EH (cell line): ENCODE measurements at regions not wholly inside any gene's neighbourhood (a gene's known extent, or its start where the extent isn't known, plus 50 kb on each side); places are given as distances from the start of the nearest gene placed in this dataset.

Source experiments
- DNase-seq: peaks from one replicate; pipeline ENCODE4 v3.0.0-alpha.2; 2015; ENCODE audit warnings: low read depth

- no peak for DNase-seq
These were observed 50.8 kb upstream of the CACNA2D3 start for GRCh38 chr3:54071601-54072000.

DNA sequence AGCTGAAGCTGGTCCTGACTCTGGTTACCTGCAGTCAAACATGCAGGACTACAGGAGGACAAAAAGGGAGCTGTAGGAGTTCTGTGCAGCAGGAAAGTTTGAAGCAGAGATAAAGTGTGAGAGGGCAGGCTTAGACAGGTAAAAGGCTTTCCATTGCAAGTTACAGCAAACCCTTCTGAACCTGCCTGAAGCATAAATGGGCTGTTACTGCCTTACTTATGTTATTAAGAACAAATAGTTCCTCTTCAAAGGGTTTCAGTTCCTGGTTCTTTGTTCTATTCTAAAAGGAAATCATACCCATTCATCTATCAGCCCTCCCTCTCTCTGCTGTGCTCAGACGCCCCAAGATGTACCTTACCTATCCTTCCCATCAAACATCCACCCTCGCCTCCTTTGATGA lies 52.4 kb upstream of the CACNA2D3 start:
- DNase-seq: no peak

DNA sequence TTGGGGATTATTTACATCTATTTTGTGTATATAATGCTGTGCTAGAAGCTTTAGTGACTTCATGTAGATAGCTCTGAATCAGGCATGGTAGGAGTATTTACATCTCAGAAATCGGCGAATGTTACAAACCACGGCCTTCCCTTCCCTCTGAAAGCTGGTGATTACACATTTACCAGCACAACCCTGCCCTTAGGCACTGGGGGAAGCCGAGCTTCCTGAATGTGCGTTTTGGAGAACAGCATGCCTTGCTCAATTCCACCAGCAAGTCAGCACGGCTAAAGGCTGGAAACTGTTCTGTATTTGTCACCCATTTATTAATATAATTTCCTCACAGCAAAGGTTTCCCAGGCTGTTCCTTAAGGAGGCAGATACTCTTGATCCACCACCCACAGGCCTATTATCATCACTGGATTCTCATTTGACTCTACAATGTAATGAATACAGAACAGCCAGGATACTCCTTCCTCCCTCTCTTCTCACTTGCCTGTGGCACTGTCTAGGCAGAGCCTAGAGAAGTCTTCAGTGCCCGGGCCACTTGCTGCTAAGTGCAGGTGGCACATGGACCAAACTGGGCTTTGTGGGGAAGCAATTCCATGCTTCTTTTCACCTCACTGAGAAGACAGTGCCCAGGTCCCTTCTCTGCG lies 55.2 kb upstream of the CACNA2D3 start:
- no peak for DNase-seq

DNA sequence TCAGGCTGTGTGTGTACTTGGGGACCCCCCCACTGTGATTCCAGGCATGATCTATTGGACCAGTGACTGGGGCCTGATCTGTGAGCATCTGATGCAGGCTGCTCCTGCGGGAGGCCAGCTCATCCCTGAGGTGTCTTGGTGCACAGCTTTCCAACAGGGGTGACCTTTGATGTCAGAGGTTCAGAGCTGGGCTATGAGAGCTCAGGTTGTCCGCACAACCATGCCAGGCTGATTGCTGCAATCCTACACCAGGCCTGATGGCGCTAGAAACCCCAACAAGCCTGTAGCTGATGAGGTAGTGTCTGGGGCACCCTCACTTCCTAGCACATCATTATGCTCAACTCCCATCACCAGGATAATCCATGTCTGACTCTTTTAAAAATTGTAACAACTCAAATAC lies 56.1 kb upstream of the CACNA2D3 start:
- no peak for DNase-seq

DNA sequence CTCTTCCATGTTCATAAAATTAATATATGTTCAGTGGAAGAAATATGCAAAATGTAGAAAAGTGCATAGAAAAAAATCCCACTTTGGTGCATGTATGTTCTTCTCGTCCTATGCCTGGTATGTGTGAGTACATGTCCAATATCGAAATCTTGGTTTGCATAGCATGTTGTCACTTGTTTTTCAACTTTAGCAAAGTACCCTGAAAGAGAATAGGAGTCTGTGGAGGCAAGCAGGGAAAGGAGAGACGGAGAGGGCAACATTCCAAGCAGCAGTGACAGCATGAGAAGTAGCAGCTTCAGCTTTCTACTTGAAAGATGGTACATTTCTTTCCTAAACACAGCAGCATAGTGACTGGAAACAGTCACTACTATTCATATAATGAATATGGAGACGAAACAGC lies 56.8 kb upstream of the CACNA2D3 start:
- no peak for DNase-seq

GRCh38 chr3:54065140-54065539 lies 57.2 kb upstream of the CACNA2D3 start:
- no peak for DNase-seq

GRCh38 chr3:54064486-54064885 lies 57.9 kb upstream of the CACNA2D3 start:
- DNase-seq: no peak

DNA sequence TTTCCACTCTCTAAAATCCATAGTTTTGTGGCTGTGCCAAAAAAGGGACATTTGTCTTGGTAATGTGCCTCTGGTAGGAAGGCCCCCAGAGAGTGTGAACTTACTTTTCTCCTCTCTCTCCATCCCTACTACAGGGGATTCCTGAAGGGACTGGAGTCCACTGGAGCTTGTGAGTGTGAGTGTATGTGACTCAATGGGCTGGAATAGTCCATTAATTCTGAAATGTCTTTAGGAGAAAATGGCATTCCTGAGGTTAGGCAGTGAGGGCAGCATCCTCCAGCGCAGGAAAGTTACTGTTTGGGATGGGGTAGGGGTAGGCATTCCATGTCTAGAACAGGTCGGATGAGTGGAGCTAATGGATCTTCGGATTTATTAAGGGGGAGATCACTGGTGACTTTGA lies 59.8 kb upstream of the CACNA2D3 start:
- no peak for DNase-seq

GRCh38 chr3:54056521-54056920 lies 65.8 kb upstream of the CACNA2D3 start:
- no peak for DNase-seq

- no peak for DNase-seq
These were observed 68.5 kb upstream of the CACNA2D3 start for GRCh38 chr3:54053882-54054281.

DNA sequence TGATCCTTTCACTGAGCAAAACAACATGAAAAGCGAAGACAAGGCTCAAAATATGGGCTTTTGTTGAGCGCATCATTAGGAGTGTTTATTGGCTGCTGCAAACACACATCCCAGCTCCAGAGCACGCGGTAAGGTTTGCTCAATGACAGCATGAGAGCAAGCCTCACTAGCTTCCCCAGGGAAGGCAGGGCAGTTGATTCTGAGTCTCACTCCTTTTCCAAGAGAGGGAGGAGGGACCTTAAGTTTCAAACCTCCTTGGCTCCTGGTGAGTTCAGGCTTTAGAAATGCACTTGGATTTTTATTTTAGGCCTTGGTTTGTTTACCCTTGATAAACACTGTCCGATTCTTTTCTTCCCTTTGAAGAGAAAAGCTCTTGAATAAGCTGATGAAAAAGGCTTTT lies 69.1 kb upstream of the CACNA2D3 start:
- DNase-seq: no peak

DNA sequence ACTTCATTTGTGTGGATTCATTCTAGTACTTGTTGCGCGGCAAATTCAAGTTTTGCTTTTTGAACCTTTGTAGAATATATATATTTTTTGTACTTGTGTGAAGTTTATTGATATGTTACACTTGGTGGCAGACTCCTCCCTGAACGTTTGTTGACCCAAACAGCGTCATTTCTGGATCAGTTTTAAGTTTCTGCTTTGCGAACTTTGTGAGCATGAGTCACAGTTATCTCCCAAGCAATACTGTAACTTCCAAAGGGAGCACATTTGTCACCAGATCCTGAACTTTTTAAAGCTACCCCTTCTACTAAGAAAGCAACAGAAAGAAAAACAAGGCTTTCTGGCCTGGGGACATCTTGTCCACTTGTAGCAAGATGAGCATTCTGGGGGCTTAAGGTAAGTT lies 74.8 kb upstream of the CACNA2D3 start:
- no peak for DNase-seq

GRCh38 chr3:54046641-54047214 lies 75.6 kb upstream of the CACNA2D3 start:
- DNase-seq: peak; percentile 49

DNA sequence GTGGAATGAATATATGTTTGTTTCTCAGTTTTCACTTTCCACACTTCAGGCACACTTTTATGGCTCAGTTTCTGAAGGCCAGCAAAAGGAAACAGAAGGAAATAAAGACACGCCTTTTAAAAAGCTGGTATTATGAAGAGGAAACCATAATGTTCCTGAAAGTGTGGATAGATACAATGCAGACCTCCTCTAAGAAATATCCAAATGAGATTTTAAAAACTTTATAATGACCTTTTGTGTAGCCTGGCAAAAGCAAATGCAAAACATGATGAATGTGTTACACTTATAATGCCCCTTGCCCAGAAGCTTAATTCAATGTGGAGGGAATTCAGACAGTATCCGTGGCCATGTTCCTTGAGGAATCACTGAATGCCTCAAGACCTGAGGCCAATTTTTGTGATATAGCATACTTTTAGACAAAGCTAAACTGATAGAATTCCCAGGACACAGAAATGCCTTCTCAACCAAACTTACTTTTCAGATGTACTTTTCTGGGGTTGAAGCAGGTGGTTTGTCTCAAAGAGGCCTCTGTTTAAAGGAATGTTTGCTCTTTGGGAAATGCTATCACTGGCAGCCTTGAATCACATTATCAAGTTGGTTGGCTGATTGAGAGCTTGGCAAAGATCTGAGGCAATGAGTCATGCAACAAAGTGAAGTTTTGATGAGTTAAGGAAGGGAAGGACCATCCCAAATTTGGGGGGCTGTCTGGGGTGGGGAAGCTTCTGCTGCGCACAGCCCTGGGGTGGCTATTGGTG lies 77.1 kb upstream of the CACNA2D3 start:
- DNase-seq: no peak

- DNase-seq: no peak
These were observed 80.0 kb upstream of the CACNA2D3 start for GRCh38 chr3:54042259-54042823.

DNA sequence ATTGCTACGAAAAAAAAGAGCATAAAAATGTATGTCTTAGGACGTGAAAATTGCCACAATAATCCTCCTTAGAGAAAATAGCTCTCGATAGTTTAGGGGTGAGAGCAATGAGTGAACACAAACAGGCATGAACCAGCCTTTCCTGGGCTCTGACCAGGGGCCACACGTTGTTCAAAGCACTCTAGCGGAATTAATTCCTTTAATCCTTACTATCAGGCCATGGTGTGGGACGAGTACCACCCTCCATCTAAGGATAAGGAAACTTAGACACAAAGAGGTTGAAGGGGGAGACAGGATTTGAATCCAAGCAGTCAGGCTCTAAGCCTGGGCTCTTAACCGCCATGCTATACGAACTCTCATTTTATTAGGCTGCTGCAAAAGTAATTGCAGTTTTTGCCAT lies 81.9 kb upstream of the CACNA2D3 start:
- DNase-seq: no peak

DNA sequence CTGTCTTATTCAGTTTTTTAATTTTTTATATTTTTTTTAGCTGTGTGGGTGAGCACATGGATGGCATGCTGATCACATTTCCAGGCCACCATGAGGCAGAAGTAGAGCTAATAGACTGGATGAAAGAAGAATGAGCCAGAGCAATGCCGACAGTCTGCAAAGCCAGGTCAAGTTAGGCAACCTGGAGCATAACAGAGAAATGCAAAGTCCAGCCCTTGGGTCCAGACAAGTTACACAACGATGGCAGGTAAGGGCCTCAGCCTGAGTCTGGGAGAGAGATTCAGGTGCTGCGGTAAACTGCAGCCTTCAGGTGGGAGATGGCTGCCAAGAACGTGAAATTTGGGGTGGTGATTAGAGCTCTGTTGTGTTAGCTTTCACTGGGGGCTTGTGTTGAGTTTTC lies 84.0 kb upstream of the CACNA2D3 start:
- no peak for DNase-seq

DNA sequence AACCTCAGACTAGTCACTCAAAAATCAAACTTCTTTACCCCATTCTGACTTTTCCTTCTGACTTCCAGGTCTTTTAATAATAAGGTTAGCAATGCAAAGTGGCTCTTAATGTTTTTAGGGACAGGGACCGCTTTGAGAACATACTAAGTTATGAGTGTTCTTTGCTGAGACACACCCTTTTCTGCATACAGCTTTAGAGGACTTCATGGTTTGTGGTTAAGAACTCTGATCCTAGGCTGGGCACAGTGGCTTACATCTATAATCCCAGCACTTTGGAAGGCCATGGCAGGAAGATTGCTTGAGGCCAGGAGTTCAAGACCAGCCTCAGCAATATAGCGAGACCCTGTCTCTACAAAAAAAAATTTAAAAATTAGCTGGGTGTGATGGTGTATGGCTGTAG lies 85.8 kb upstream of the CACNA2D3 start:
- DNase-seq: no peak

GRCh38 chr3:54034971-54035370 lies 87.4 kb upstream of the CACNA2D3 start:
- no peak for DNase-seq

DNA sequence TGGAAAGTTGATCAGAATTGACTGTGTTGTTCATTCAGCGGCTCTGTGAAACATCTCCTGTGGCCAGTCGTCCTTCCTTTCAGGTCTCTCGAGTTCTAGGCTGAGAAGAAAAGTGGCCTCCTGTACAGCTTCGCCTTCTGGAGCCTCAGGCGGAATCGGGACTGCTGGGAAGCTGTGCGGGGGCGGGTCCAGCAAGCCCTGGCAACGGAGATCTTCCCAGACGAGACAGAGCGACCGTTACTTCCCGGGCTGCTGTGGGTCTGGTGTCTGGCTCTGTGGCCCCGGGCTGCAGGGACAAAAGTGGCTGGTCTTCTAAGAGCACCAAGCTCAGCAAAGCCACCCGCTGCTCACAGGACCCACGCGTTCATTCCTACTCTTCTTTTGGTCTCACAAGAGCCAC lies 88.6 kb upstream of the CACNA2D3 start:
- no peak for DNase-seq

DNA sequence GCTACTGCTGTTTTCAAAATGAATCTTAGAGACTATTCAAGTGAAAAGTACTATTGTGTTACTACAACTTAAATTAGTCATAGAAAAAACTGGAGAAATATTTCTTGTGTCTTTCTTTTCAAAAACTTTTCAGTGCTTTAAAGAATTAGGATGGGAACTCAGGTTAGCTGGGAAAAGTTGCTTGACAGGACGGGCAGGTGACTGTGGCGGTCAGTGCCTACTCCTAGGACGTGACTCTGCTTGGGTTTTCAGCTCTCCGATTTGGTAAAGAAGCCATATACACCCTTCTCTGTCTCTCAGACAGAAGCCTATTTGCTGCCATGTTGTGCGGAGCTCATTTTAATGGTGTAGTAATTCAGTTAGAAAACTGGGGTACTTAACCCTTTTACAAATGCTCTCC lies 89.8 kb upstream of the CACNA2D3 start:
- no peak for DNase-seq

- DNase-seq: no peak
These were observed 94.0 kb upstream of the CACNA2D3 start for GRCh38 chr3:54028372-54028771.

DNA sequence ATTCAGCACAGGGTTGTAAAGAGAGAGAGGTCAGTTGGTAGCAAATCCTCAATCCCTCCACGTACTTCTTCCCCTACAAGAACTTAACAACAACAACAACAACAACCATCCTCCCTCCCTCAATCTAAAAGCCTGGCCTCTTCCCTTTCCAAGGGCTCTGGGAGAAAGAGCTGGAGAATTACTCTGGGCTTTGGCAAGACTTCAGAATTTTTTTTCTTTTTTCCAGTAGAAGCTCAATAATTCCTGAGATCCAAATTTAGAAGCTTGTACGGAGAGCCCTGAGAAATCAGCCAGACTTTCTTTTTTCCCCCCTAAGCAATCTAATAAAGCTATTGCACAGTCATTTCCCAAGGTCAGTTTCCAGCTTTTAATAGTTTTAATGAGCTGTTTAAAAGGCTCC lies 95.8 kb upstream of the CACNA2D3 start:
- no peak for DNase-seq
